ENCODE measurements at regions not wholly inside any gene's neighbourhood (a gene's known extent, or its start where the extent isn't known, plus 50 kb on each side); places are given as distances from the start of the nearest gene placed in this dataset.

GRCh38 chr1:51025374-51025773, 55.3 kb downstream of the CDKN2C start:
- Histone ChIP-seq H3K36me3 (ENCODE audit: insufficient read depth, low read length, poor library complexity, severe bottlenecking) (no peaks in the 10 kb centered on the region), H3K27ac (ENCODE audit: low read depth, low read length, poor library complexity, severe bottlenecking) (no peak overlapping the region), H3K4me3 (ENCODE audit: low read depth, low read length, poor library complexity, severe bottlenecking) (no peak overlapping the region), H3K4me1 (ENCODE audit: insufficient read depth, low read length, poor library complexity, severe bottlenecking) (no peaks in the 10 kb centered on the region), H3K9me3 (ENCODE audit: low read depth, low read length, poor library complexity, severe bottlenecking) (peaks cover 3% of the 10 kb centered on the region), H3K27me3 (replicated peaks; ENCODE audit: insufficient read depth, low read depth, low read length, poor library complexity) (no peaks in the 10 kb centered on the region)
- no peak for TF ChIP-seq CTCF (conservative IDR thresholded peaks at IDR 0.05; ENCODE audit: low read depth, low read length)
- TF ChIP-seq EZH2 (IDR thresholded peaks at IDR 0.05; ENCODE audit: borderline replicate concordance, low read depth, low read length, poor library complexity, severe bottlenecking) = no peak
- no TSS peak for BruUV-seq (replicated peaks)
- POLR2A ChIA-PET (ENCODE audit: low non-redundant PET) = no interaction called here
- CTCF ChIA-PET = no interaction called here
- DNase-seq (ENCODE audit: low spot score) = no peak
- intact Hi-C loops (cut with micrococcal nuclease; ENCODE audit: unreplicated experiment) = no loop called here

GRCh38 chr1:51032936-51033335, 62.9 kb downstream of the CDKN2C start:
- no peak for TF ChIP-seq EZH2 (IDR thresholded peaks at IDR 0.05; ENCODE audit: borderline replicate concordance, low read depth, low read length, poor library complexity, severe bottlenecking)
- Histone ChIP-seq H3K4me3 (ENCODE audit: low read depth, low read length, poor library complexity, severe bottlenecking) (no peak overlapping the region), H3K27me3 (replicated peaks; ENCODE audit: insufficient read depth, low read depth, low read length, poor library complexity) (no peaks in the 10 kb centered on the region), H3K9me3 (ENCODE audit: low read depth, low read length, poor library complexity, severe bottlenecking) (no peaks in the 10 kb centered on the region), H3K4me1 (ENCODE audit: insufficient read depth, low read length, poor library complexity, severe bottlenecking) (no peaks in the 10 kb centered on the region), H3K36me3 (ENCODE audit: insufficient read depth, low read length, poor library complexity, severe bottlenecking) (no peaks in the 10 kb centered on the region), H3K27ac (ENCODE audit: low read depth, low read length, poor library complexity, severe bottlenecking) (no peak overlapping the region)
- BruUV-seq (replicated peaks) = no TSS peak
- intact Hi-C loops (cut with micrococcal nuclease; ENCODE audit: unreplicated experiment) = no loop called here
- DNase-seq (ENCODE audit: low spot score) = no peak
- ChIA-PET POLR2A (ENCODE audit: low non-redundant PET) (no interaction called here), CTCF (no interaction called here)

GRCh38 chr1:51044199-51044598, 57.8 kb upstream of the C1orf185 start:
- no peak for DNase-seq (ENCODE audit: low spot score)
- no peak overlapping the region for H3K4me3 ChIP-seq (ENCODE audit: low read depth, low read length, poor library complexity, severe bottlenecking)
- ChIA-PET POLR2A (ENCODE audit: low non-redundant PET) (no interaction called here), CTCF (interaction anchor here (0.6 kb wide), 1 partner anchor 15 kb away, joined by 3 read pairs; no protein-coding TSS in a partner anchor)
- TF ChIP-seq EZH2 (IDR thresholded peaks at IDR 0.05; ENCODE audit: borderline replicate concordance, low read depth, low read length, poor library complexity, severe bottlenecking) = no peak
- TF ChIP-seq CTCF (conservative IDR thresholded peaks at IDR 0.05; ENCODE audit: low read depth, low read length) = no peak
- no peak overlapping the region for H3K27ac ChIP-seq (ENCODE audit: low read depth, low read length, poor library complexity, severe bottlenecking)
- intact Hi-C loops (cut with micrococcal nuclease; ENCODE audit: unreplicated experiment) = loop anchor here (2.0 to 5.0 kb wide), 3 partner anchors 117 to 292 kb away; no protein-coding TSS in a partner anchor
- no peaks in the 10 kb centered on the region for H3K4me1 ChIP-seq (ENCODE audit: insufficient read depth, low read length, poor library complexity, severe bottlenecking)
- no peaks in the 10 kb centered on the region for H3K9me3 ChIP-seq (ENCODE audit: low read depth, low read length, poor library complexity, severe bottlenecking)
- BruUV-seq (replicated peaks) = no TSS peak
- H3K36me3 ChIP-seq (ENCODE audit: insufficient read depth, low read length, poor library complexity, severe bottlenecking) = no peaks in the 10 kb centered on the region
- no peaks in the 10 kb centered on the region for H3K27me3 ChIP-seq (replicated peaks; ENCODE audit: insufficient read depth, low read depth, low read length, poor library complexity)

- no peak overlapping the region for H3K4me3 ChIP-seq (ENCODE audit: low read depth, low read length, poor library complexity, severe bottlenecking)
- no peaks in the 10 kb centered on the region for H3K4me1 ChIP-seq (ENCODE audit: insufficient read depth, low read length, poor library complexity, severe bottlenecking)
- H3K27ac ChIP-seq (ENCODE audit: low read depth, low read length, poor library complexity, severe bottlenecking) = no peak overlapping the region
- H3K36me3 ChIP-seq (ENCODE audit: insufficient read depth, low read length, poor library complexity, severe bottlenecking) = no peaks in the 10 kb centered on the region
- ChIA-PET POLR2A (ENCODE audit: low non-redundant PET) (no interaction called here), CTCF (interaction anchor here (0.6 kb wide), 1 partner anchor 15 kb away, joined by 3 read pairs; no protein-coding TSS in a partner anchor)
- H3K9me3 ChIP-seq (ENCODE audit: low read depth, low read length, poor library complexity, severe bottlenecking) = no peaks in the 10 kb centered on the region
- peak; percentile 58; the same call in 1 of the 2 replicates for TF ChIP-seq CTCF (conservative IDR thresholded peaks at IDR 0.05; ENCODE audit: low read depth, low read length)
- no peak for TF ChIP-seq EZH2 (IDR thresholded peaks at IDR 0.05; ENCODE audit: borderline replicate concordance, low read depth, low read length, poor library complexity, severe bottlenecking)
- no peaks in the 10 kb centered on the region for H3K27me3 ChIP-seq (replicated peaks; ENCODE audit: insufficient read depth, low read depth, low read length, poor library complexity)
- intact Hi-C loops (cut with micrococcal nuclease; ENCODE audit: unreplicated experiment) = loop anchor here (2.0 to 5.0 kb wide), 3 partner anchors 118 to 293 kb away; no protein-coding TSS in a partner anchor
- peak; percentile 32 for DNase-seq (ENCODE audit: low spot score)
- no TSS peak for BruUV-seq (replicated peaks)
Measured at GRCh38 chr1:51044834-51045233, 57.2 kb upstream of the C1orf185 start.
